SK-MEL-5 (cell line): ENCODE measurements at regions not wholly inside any gene's neighbourhood (a gene's known extent, or its start where the extent isn't known, plus 50 kb on each side); places are given as distances from the start of the nearest gene placed in this dataset.
"Not testable (repeated sequence)": the region's sequence is repeated elsewhere in the genome, so short reads cannot be mapped to it uniquely, and the experiment has no call there.

Experiments
- DNase-seq: peaks from one replicate; pipeline ENCODE4 v3.0.0-alpha.2; 2016; ENCODE audit warnings: low read depth, low spot score
- in situ Hi-C: cut with HindIII; loops from 2 replicates; pipeline ENCODE4 v1.10.0; 2016; ENCODE audit warnings: low sequenced_read_pairs, high pct_unique_total_duplicates, low pct_unique_long_range_greater_than_20kb

GRCh38 chrX:127782904-127783303 is 269.3 kb downstream of the ACTRT1 start:
- in situ Hi-C loops: no loop called here
- no peak for DNase-seq

- in situ Hi-C loops: no loop called here
- DNase-seq: no peak
Observed at GRCh38 chrX:127764674-127765073, 287.5 kb downstream of the ACTRT1 start.

GRCh38 chrX:127762663-127763062 is 289.5 kb downstream of the ACTRT1 start:
- DNase-seq: no peak
- in situ Hi-C loops: no loop called here

GRCh38 chrX:127732709-127733108 is 319.5 kb downstream of the ACTRT1 start:
- DNase-seq: no peak
- in situ Hi-C loops: no loop called here

GRCh38 chrX:127726227-127726626 is 326.0 kb downstream of the ACTRT1 start:
- in situ Hi-C loops: no loop called here
- DNase-seq: no peak

GRCh38 chrX:127708155-127708554 is 344.0 kb downstream of the ACTRT1 start:
- peak; percentile 34 for DNase-seq
- in situ Hi-C loops: no loop called here

GRCh38 chrX:127702527-127702926 is 349.7 kb downstream of the ACTRT1 start:
- no peak for DNase-seq
- in situ Hi-C loops: no loop called here

GRCh38 chrX:127662942-127663341 is 389.3 kb downstream of the ACTRT1 start:
- DNase-seq, in situ Hi-C loops: not testable (repeated sequence)

GRCh38 chrX:127649011-127649410 is 403.2 kb downstream of the ACTRT1 start:
- in situ Hi-C loops: no loop called here

GRCh38 chrX:127621780-127622179 is 430.4 kb downstream of the ACTRT1 start:
- in situ Hi-C loops: no loop called here
- DNase-seq: no peak

More at GRCh38 chrX:127649011-127649410, 403.2 kb downstream of the ACTRT1 start:
- no peak for DNase-seq

- in situ Hi-C loops: no loop called here
- DNase-seq: no peak
Observed at GRCh38 chrX:127606590-127606989, 445.6 kb downstream of the ACTRT1 start.

- in situ Hi-C loops: no loop called here
- no peak for DNase-seq
Observed at GRCh38 chrX:127596882-127597281, 455.3 kb downstream of the ACTRT1 start.

- no peak for DNase-seq
- in situ Hi-C loops: no loop called here
Observed at GRCh38 chrX:127578395-127578794, 473.8 kb downstream of the ACTRT1 start.

- in situ Hi-C loops: no loop called here
- DNase-seq: no peak
Observed at GRCh38 chrX:127577884-127578283, 474.3 kb downstream of the ACTRT1 start.

GRCh38 chrX:127574829-127575228 is 477.4 kb downstream of the ACTRT1 start:
- in situ Hi-C loops: no loop called here

GRCh38 chrX:127572471-127572870 is 479.7 kb downstream of the ACTRT1 start:
- in situ Hi-C loops: no loop called here
- DNase-seq: no peak

More at GRCh38 chrX:127574829-127575228, 477.4 kb downstream of the ACTRT1 start:
- DNase-seq: no peak

- DNase-seq: no peak
- in situ Hi-C loops: no loop called here
Observed at GRCh38 chrX:127571834-127572233, 480.4 kb downstream of the ACTRT1 start.

GRCh38 chrX:127570276-127570675 is 481.9 kb downstream of the ACTRT1 start:
- in situ Hi-C loops: no loop called here
- no peak for DNase-seq

GRCh38 chrX:127568691-127569090 is 483.5 kb downstream of the ACTRT1 start:
- no peak for DNase-seq
- in situ Hi-C loops: no loop called here

- DNase-seq: no peak
- in situ Hi-C loops: no loop called here
Observed at GRCh38 chrX:127558811-127559210, 493.4 kb downstream of the ACTRT1 start.
